GM06990 (cell line): ENCODE measurements at regions not wholly inside any gene's neighbourhood (a gene's known extent, or its start where the extent isn't known, plus 50 kb on each side); places are given as distances from the start of the nearest gene placed in this dataset.
"Not testable (repeated sequence)": the region's sequence is repeated elsewhere in the genome, so short reads cannot be mapped to it uniquely, and the experiment has no call there.

Source experiments
- DNase-seq: peaks from one replicate; pipeline ENCODE4 v3.0.0-alpha.2; 2011; ENCODE audit not compliant: insufficient read length; ENCODE audit errors: extremely low read depth
- H3K27me3 ChIP-seq: replicated peaks from 2 replicates; pipeline ENCODE4 v1.6.0; 2011; ENCODE audit warnings: low read length; ENCODE audit not compliant: control insufficient read depth, insufficient read depth
- H3K36me3 ChIP-seq: 2 replicates; pipeline ENCODE4 v1.5.1; 2011; ENCODE audit warnings: low read length; ENCODE audit not compliant: control insufficient read depth, insufficient read depth
- H3K4me3 ChIP-seq: replicated peaks from 2 replicates; pipeline ENCODE4 v1.5.1; 2011; ENCODE audit warnings: low read depth, mild to moderate bottlenecking, control low read depth, low read length
- TF ChIP-seq, protein P1 (sequence below): IDR thresholded peaks from 2 replicates; pipeline ENCODE4 v1.5.1; 2011; ENCODE audit warnings: low read length, control low read depth, mild to moderate bottlenecking, inconsistent platforms; ENCODE audit not compliant: insufficient read depth, poor library complexity, severe bottlenecking

DNA sequence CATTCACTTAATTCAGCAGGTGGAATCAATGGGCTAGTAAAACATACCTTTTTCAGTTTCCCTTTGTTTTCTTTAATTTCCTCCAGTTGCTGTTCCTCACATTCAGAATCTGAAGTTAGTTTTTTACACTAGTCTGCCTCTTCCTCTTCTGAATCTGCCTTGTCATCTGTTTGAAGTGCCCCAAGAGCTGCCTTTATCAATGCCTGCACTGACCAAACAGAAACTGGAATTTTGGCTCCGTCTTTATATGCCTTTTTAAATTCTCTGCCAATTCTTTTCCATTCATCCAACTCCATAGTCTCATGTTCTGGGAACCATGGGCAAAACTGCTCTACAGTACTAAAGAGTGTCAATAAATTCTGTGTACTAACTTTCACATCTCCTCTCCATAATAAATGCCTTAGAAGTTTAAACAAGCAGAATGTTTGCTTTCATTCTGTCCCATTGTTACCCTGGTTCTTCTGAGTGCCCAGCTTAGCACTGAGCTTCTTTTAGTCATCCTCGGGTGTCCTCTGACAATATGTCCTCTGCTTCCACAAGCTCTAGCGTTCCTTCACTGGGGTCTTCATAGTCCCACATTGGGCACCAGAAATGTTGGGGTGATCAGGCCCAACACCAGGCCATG is 154.2 kb downstream of the ZNF486 start:
- DNase-seq, result no peak

DNA sequence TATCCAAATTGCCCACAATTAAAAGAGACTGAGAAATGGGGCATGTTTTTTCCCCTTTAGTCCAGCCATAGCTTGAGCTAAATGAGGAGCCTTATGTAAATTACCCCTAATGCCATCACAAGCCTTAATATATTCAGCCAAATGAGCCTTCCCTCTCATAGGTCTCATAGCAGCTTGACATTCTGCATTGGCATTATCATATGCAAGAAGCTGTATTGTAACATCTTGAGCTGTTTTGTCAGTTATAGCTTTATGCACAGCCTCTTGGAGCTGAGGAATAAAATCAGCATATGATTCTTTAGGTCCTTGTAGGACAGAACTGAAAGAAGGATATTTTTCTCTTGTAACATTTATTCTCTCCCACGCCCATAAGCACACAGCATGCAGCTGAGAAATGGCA is 153.2 kb downstream of the ZNF486 start:
- H3K27me3 ChIP-seq, result no peaks in the 10 kb centered on the region
- no peak for DNase-seq
- no peaks in the 10 kb centered on the region for H3K36me3 ChIP-seq
- no peak overlapping the region for H3K4me3 ChIP-seq
- TF ChIP-seq, protein P1, sequence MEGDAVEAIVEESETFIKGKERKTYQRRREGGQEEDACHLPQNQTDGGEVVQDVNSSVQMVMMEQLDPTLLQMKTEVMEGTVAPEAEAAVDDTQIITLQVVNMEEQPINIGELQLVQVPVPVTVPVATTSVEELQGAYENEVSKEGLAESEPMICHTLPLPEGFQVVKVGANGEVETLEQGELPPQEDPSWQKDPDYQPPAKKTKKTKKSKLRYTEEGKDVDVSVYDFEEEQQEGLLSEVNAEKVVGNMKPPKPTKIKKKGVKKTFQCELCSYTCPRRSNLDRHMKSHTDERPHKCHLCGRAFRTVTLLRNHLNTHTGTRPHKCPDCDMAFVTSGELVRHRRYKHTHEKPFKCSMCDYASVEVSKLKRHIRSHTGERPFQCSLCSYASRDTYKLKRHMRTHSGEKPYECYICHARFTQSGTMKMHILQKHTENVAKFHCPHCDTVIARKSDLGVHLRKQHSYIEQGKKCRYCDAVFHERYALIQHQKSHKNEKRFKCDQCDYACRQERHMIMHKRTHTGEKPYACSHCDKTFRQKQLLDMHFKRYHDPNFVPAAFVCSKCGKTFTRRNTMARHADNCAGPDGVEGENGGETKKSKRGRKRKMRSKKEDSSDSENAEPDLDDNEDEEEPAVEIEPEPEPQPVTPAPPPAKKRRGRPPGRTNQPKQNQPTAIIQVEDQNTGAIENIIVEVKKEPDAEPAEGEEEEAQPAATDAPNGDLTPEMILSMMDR, result no peak

More for the DNA sequence above, 154.2 kb downstream of the ZNF486 start:
- H3K27me3 ChIP-seq, result no peaks in the 10 kb centered on the region
- H3K4me3 ChIP-seq, result no peak overlapping the region
- TF ChIP-seq, protein P1, result no peak
- H3K36me3 ChIP-seq, result no peaks in the 10 kb centered on the region

DNA sequence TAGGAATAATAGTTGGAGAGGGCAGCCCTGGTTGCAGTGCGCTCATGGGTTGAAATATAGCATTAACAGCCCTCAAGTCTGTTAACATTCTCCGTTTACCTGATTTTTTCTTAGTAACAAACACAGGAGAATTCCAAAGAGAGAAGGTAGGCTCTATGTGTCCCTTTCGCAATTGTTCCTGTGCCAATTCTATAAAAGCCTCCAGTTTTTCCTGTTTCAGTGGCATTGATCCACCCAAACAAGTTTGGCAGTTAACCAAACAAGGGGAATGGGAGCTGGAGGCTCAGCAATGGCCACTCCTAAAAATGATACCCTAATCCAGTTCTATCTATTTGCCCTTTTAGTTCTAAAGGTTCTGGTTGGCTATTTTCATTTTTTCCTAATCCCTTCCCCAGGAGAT is 151.6 kb downstream of the ZNF486 start:
- H3K36me3 ChIP-seq, result no peaks in the 10 kb centered on the region
- TF ChIP-seq, protein P1, result no peak
- H3K27me3 ChIP-seq, result no peaks in the 10 kb centered on the region
- no peak for DNase-seq
- no peak overlapping the region for H3K4me3 ChIP-seq

DNA sequence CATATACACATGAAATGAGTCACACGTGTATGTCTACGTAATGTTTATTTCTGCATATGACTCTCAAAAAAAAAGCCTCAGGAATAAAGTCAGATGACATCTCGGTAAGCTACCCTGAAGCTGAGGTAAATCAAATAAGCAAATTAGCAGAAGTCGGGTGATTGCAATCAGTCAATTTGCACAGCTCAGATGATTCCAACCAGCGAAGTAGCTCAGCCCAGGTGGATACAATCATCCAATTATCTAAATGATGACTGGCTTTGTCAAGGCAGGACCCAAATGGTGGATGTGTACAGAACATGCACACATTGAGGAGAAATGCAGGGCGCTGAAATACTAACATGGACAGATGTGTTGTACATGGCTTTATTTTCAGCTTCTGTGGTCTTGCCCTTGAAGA is 148.5 kb downstream of the ZNF486 start:
- Histone ChIP-seq H3K27me3 (no peaks in the 10 kb centered on the region), H3K36me3 (no peaks in the 10 kb centered on the region), H3K4me3 (no peak overlapping the region)
- DNase-seq, result no peak
- TF ChIP-seq, protein P1, result no peak

DNA sequence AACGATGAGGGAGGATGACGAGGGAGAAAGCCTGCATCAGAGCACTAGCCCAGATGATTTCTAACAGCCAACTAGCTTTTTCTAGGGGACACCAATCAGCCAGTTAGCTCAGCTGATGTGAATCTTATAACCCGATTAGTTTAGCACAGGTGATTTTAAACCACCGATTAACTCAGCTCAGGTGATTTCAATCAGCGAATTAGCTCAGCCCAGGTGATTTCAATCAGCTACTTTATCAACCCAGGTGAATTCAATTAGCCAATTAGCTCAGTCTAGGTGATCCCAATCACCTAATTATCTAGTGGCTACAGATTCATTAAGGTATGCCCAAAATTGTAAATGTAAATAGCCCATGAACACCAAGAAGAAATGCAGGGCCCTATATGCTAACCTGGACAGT is 146.9 kb downstream of the ZNF486 start:
- TF ChIP-seq, protein P1, result no peak
- Histone ChIP-seq H3K36me3 (no peaks in the 10 kb centered on the region), H3K4me3 (no peak overlapping the region), H3K27me3 (no peaks in the 10 kb centered on the region)
- DNase-seq, result no peak

DNA sequence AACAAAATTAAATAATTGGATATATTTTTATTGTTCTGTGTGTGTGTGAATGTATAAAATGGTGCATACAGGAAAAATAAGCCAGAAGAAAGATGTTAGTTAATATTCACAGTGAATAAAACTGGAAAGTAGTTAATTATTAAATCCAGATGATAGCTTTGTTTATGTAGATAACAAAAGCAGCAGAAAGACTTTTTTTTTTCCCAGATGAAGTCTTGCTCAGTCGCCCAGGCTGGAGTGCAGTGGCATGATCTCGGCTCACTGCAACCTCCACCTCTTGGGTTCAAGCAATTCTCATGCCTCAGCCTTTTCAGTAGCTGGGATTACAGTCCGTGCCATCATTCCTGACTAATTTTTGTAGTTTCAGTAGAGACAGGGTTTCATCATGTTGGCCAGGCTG is 140.1 kb downstream of the ZNF486 start:
- DNase-seq, result no peak
- H3K36me3 ChIP-seq, result no peaks in the 10 kb centered on the region
- TF ChIP-seq, protein P1, result no peak
- H3K4me3 ChIP-seq, result no peak overlapping the region
- no peaks in the 10 kb centered on the region for H3K27me3 ChIP-seq

DNA sequence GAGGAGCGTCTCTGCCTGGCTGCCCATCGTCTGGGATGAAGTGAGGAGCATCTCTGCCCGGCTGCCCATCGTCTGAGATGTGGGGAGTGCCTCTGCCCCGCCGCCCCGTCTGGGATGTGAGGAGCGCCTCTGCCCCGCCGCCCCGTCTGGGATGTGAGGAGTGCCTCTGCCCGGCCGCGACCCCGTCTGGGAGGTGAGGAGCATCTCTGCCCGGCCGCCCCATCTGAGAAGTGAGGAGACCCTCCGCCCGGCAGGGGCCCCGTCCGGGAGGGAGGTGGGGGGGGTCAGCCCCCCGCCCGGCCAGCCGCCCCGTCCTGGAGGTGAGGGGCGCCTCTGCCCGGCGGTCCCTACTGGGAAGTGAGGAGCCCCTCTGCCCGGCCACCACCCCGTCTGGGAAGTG is 129.3 kb downstream of the ZNF486 start:
- DNase-seq, H3K4me3 ChIP-seq, H3K36me3 ChIP-seq, H3K27me3 ChIP-seq: not testable (repeated sequence)
